GM18909 (cell line): ENCODE measurements at regions not wholly inside any gene's neighbourhood (a gene's known extent, or its start where the extent isn't known, plus 50 kb on each side); places are given as distances from the start of the nearest gene placed in this dataset.
"Not testable (repeated sequence)": the region's sequence is repeated elsewhere in the genome, so short reads cannot be mapped to it uniquely, and the experiment has no call there.

ENCODE experiments used
- ATAC-seq: cut with Tn5 transposase; IDR thresholded peaks from one replicate; pipeline ENCODE4 v1.9.1; 2021; ENCODE audit warnings: mild to moderate bottlenecking; ENCODE audit not compliant: unreplicated experiment, poor library complexity

GRCh38 chr1:177656598-177656997, 313.3 kb downstream of the SEC16B start:
- no peak for ATAC-seq

GRCh38 chr1:177650947-177651346, 318.9 kb downstream of the SEC16B start:
- ATAC-seq: peak; percentile 66

GRCh38 chr1:177648731-177649265, 321.1 kb downstream of the SEC16B start:
- no peak for ATAC-seq

GRCh38 chr1:177648138-177648537, 321.7 kb downstream of the SEC16B start:
- ATAC-seq: no peak

GRCh38 chr1:177646757-177647730, 322.8 kb downstream of the SEC16B start:
- no peak for ATAC-seq

GRCh38 chr1:177645491-177646190, 324.2 kb downstream of the SEC16B start:
- ATAC-seq: no peak

- ATAC-seq: no peak
Observed at GRCh38 chr1:177640687-177641086, 329.2 kb downstream of the SEC16B start.

- not testable (repeated sequence) for ATAC-seq
Observed at GRCh38 chr1:177634151-177634550, 335.7 kb downstream of the SEC16B start.

- no peak for ATAC-seq
Observed at GRCh38 chr1:177632923-177633615, 336.8 kb downstream of the SEC16B start.

- no peak for ATAC-seq
Observed at GRCh38 chr1:177631770-177632169, 338.1 kb downstream of the SEC16B start.

- ATAC-seq: no peak
Observed at GRCh38 chr1:177629526-177629925, 340.3 kb downstream of the SEC16B start.

GRCh38 chr1:177627148-177627910, 342.5 kb downstream of the SEC16B start:
- no peak for ATAC-seq

- no peak for ATAC-seq
Observed at GRCh38 chr1:177620636-177621190, 349.1 kb downstream of the SEC16B start.

- no peak for ATAC-seq
Observed at GRCh38 chr1:177615251-177615650, 354.6 kb downstream of the SEC16B start.

- no peak for ATAC-seq
Observed at GRCh38 chr1:177611402-177611801, 358.5 kb downstream of the SEC16B start.

GRCh38 chr1:177609953-177610352, 359.9 kb downstream of the SEC16B start:
- no peak for ATAC-seq

- no peak for ATAC-seq
Observed at GRCh38 chr1:177600936-177601335, 368.9 kb downstream of the SEC16B start.

GRCh38 chr1:177600321-177600720, 369.5 kb downstream of the SEC16B start:
- ATAC-seq: no peak

- no peak for ATAC-seq
Observed at GRCh38 chr1:177597393-177597792, 372.5 kb downstream of the SEC16B start.
